Fibroblast of lung (primary cell): ENCODE measurements at regions not wholly inside any gene's neighbourhood (a gene's known extent, or its start where the extent isn't known, plus 50 kb on each side); places are given as distances from the start of the nearest gene placed in this dataset.

Experiments
- DNase-seq, 2 donors: peaks; one replicate each; pipeline versions ENCODE4 v3.0.0 to v3.0.0-alpha.2; 2010; ENCODE audit warnings: low read depth in 2 of 2
- H2AFZ ChIP-seq: 2 replicates; pipeline ENCODE4 v1.5.1; 2012; ENCODE audit warnings: low read length, control low read depth, inconsistent platforms
- H3K27ac ChIP-seq: 2 replicates; pipeline ENCODE4 v1.5.1; 2011; ENCODE audit warnings: low read length, control low read depth; ENCODE audit not compliant: insufficient read depth
- H3K27me3 ChIP-seq: 2 replicates; pipeline ENCODE4 v1.5.1; 2011; ENCODE audit warnings: mild to moderate bottlenecking, low read length; ENCODE audit not compliant: control insufficient read depth, insufficient read depth
- H3K36me3 ChIP-seq: 2 replicates; pipeline ENCODE4 v1.5.1; 2011; ENCODE audit warnings: low read length; ENCODE audit not compliant: control insufficient read depth, insufficient read depth
- H3K4me1 ChIP-seq: 2 replicates; pipeline ENCODE4 v1.5.1; 2011; ENCODE audit warnings: low read length; ENCODE audit not compliant: control insufficient read depth, insufficient read depth; ENCODE audit errors: extremely low read depth
- H3K4me2 ChIP-seq: 2 replicates; pipeline ENCODE4 v1.5.1; 2011; ENCODE audit warnings: low read length, control low read depth; ENCODE audit not compliant: insufficient read depth; ENCODE audit errors: extremely low read depth
- H3K4me3 ChIP-seq, 4 experiments: fragments of 200-600 bp in 1 of 4; sonication (generic) in 1 of 4; replicated peaks in 1 of 4; 2 replicates each; pipeline ENCODE4 v1.5.1; 2011 to 2016; ENCODE audit warnings: low read length in 4 of 4, low read depth in 3 of 4, mild to moderate bottlenecking in 3 of 4, control low read depth in 2 of 4, inconsistent platforms in 1 of 4, mixed read lengths in 1 of 4; ENCODE audit not compliant: insufficient read depth in 1 of 4; ENCODE audit errors: control extremely low read depth in 1 of 4
- H3K79me2 ChIP-seq: 2 replicates; pipeline ENCODE4 v1.5.1; 2012; ENCODE audit warnings: mild to moderate bottlenecking, low read length, inconsistent platforms; ENCODE audit not compliant: control insufficient read depth, insufficient read depth
- H3K9ac ChIP-seq: 2 replicates; pipeline ENCODE4 v1.5.1; 2011; ENCODE audit warnings: mild to moderate bottlenecking, low read length, control low read depth; ENCODE audit not compliant: insufficient read depth
- H3K9me3 ChIP-seq: 2 replicates; pipeline ENCODE4 v1.5.1; 2012; ENCODE audit warnings: low read depth, low read length; ENCODE audit not compliant: control insufficient read depth, insufficient read depth
- H4K20me1 ChIP-seq: 2 replicates; pipeline ENCODE4 v1.5.1; 2011; ENCODE audit warnings: low read length; ENCODE audit not compliant: control insufficient read depth, insufficient read depth; ENCODE audit errors: extremely low read depth
- EZH2 ChIP-seq: IDR thresholded peaks from 2 replicates; pipeline ENCODE4 v1.5.1; 2012; ENCODE audit warnings: low read length, control low read depth, mild to moderate bottlenecking; ENCODE audit errors: missing control alignments
- TF ChIP-seq, protein P1 (sequence below), 2 donors: IDR thresholded peaks in 1 of 2; conservative IDR thresholded peaks in 1 of 2; 1 replicate in 1 of 2; 2 replicates in 1 of 2; pipeline ENCODE4 v1.5.1; 2011 to 2012; ENCODE audit warnings: low read length in 2 of 2, control low read depth in 1 of 2, inconsistent platforms in 1 of 2, low read depth in 1 of 2, mild to moderate bottlenecking in 1 of 2

DNA sequence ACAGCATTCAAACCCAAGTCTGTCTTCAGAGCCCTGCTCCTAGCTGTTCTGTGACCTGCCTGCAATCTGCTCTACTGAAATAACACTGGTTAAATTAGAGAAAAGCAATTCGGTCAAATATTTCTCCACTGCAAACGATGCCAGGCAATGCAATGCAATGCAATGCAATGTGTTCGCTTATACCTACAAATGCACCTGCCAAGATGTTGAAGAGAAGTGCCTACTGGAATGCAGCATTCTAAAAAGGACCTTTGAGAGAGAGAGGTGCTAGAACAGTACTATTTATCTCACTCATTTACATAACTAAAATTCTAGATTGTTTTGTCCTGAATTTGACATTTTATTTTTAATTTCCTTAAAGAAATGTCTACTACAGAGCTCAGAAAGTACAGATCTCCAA is 157.3 kb upstream of the CDK1 start:
- H3K4me3 ChIP-seq: no peak overlapping the region
- DNase-seq: no peak
- no peaks in the 10 kb centered on the region for H3K4me1 ChIP-seq
- H3K27me3 ChIP-seq: no peaks in the 10 kb centered on the region
- H3K9ac ChIP-seq: no peak overlapping the region
- TF ChIP-seq, protein P1, sequence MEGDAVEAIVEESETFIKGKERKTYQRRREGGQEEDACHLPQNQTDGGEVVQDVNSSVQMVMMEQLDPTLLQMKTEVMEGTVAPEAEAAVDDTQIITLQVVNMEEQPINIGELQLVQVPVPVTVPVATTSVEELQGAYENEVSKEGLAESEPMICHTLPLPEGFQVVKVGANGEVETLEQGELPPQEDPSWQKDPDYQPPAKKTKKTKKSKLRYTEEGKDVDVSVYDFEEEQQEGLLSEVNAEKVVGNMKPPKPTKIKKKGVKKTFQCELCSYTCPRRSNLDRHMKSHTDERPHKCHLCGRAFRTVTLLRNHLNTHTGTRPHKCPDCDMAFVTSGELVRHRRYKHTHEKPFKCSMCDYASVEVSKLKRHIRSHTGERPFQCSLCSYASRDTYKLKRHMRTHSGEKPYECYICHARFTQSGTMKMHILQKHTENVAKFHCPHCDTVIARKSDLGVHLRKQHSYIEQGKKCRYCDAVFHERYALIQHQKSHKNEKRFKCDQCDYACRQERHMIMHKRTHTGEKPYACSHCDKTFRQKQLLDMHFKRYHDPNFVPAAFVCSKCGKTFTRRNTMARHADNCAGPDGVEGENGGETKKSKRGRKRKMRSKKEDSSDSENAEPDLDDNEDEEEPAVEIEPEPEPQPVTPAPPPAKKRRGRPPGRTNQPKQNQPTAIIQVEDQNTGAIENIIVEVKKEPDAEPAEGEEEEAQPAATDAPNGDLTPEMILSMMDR (conservative IDR thresholded peaks at IDR 0.05 in 1 of 2, IDR thresholded peaks at IDR 0.05 in 1 of 2; ENCODE audit: low read depth in 1 of 2, low read length in 2 of 2): no peak
- no peak for TF ChIP-seq EZH2
- no peak overlapping the region for H3K27ac ChIP-seq
- H3K36me3 ChIP-seq: no peaks in the 10 kb centered on the region
- no peak overlapping the region for H2AFZ ChIP-seq
- no peaks in the 10 kb centered on the region for H3K79me2 ChIP-seq
- no peak overlapping the region for H3K4me2 ChIP-seq
- no peaks in the 10 kb centered on the region for H4K20me1 ChIP-seq
- no peaks in the 10 kb centered on the region for H3K9me3 ChIP-seq

DNA sequence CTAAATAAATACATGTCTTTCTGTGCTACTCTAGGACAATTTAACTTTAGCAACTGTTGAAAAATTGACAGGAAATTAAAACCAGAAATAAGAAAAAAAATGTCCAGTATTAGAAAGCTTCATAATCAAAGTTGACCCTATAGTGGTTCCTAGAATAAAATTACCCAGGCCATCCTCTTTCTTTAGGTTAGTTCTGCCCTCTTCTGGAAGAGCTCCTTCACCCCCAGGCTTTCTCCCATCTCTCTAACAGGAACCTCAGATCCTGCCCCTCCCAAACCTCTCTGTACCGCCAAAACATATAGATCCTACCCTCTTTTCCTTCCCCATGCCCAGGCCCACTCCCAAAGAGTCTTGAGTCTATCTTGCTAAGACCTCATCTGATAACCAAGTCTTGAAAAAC is 159.4 kb upstream of the CDK1 start:
- H3K36me3 ChIP-seq: no peaks in the 10 kb centered on the region

DNA sequence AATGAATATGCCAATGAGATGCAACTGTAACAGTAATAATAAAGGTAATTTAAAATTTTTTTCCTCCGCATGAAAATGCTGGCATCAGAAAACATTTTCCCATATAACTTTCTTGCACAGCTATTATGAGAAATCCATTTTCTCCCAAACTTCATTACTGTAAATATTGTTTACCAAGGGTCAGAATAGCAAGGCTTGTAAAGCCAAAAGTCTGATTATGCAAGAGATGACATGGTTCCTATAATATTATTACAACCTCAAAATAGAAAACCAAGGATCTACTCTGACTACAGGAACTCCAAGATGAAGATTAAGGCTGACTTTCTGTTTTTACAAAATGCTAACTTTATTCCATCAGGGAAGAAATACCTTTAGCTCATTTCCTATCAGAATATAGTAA is 162.7 kb upstream of the CDK1 start:
- H2AFZ ChIP-seq: no peak overlapping the region
- no peak overlapping the region for H3K4me3 ChIP-seq
- TF ChIP-seq EZH2: no peak
- TF ChIP-seq, protein P1 (conservative IDR thresholded peaks at IDR 0.05 in 1 of 2, IDR thresholded peaks at IDR 0.05 in 1 of 2; ENCODE audit: low read depth in 1 of 2, low read length in 2 of 2): no peak
- no peaks in the 10 kb centered on the region for H3K36me3 ChIP-seq
- no peak overlapping the region for H3K9ac ChIP-seq
- H4K20me1 ChIP-seq: no peaks in the 10 kb centered on the region
- no peak overlapping the region for H3K4me2 ChIP-seq
- peak in 1 of 2 donors; percentile 55 for DNase-seq
- H3K27ac ChIP-seq: no peak overlapping the region
- H3K79me2 ChIP-seq: no peaks in the 10 kb centered on the region
- H3K4me1 ChIP-seq: no peaks in the 10 kb centered on the region
- no peaks in the 10 kb centered on the region for H3K27me3 ChIP-seq
- H3K9me3 ChIP-seq: no peaks in the 10 kb centered on the region

More for the DNA sequence above, 159.4 kb upstream of the CDK1 start:
- H3K4me1 ChIP-seq: no peaks in the 10 kb centered on the region
- no peaks in the 10 kb centered on the region for H3K27me3 ChIP-seq
- H2AFZ ChIP-seq: no peak overlapping the region
- no peak overlapping the region for H3K9ac ChIP-seq
- no peaks in the 10 kb centered on the region for H3K9me3 ChIP-seq
- H4K20me1 ChIP-seq: no peaks in the 10 kb centered on the region
- H3K27ac ChIP-seq: no peak overlapping the region
- TF ChIP-seq, protein P1 (conservative IDR thresholded peaks at IDR 0.05 in 1 of 2, IDR thresholded peaks at IDR 0.05 in 1 of 2; ENCODE audit: low read depth in 1 of 2, low read length in 2 of 2): no peak
- TF ChIP-seq EZH2: no peak
- DNase-seq: no peak
- no peaks in the 10 kb centered on the region for H3K79me2 ChIP-seq
- H3K4me3 ChIP-seq: no peak overlapping the region
- H3K4me2 ChIP-seq: no peak overlapping the region
